ENCODE measurements at regions not wholly inside any gene's neighbourhood (a gene's known extent, or its start where the extent isn't known, plus 50 kb on each side); places are given as distances from the start of the nearest gene placed in this dataset.

DNA sequence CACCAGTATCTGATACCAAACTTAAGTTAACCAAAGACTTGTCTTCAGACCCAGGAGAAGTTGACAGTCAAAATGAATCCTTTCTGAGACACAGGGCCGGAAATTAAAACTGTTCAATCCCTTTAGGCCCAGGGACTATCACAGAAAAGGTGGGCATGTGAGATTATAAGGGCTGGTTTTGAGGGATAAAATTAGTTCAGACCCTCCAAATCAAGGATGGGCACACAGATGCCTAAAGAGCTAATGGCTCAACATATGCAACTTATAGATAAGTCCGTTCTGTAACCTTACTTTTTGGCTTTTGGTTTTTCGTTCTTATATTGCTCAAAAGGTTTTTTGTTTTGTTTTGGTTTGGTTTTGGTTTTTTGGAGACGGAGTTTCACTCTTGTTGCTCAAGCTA, 129.6 kb upstream of the ABCA1 start:
- intact Hi-C loops (cut with DNase I) = loop anchor here in 1 of 10 donors (5.0 kb wide), 1 partner anchor 130 kb away; the partner anchor contains the start of gene ABCA1
- no peak for ATAC-seq
- DNase-seq = no peak
- Histone ChIP-seq H3K9me3 (peaks cover 0 to 5% (median 0%) of the 10 kb centered on the region in 12 donors), H3K4me1 (peaks cover 0 to 21% (median 0%) of the 10 kb centered on the region in 12 donors), H3K27ac (no peak overlapping the region), H3K27me3 (no peaks in the 10 kb centered on the region), H3K4me3 (no peak overlapping the region), H3K36me3 (no peaks in the 10 kb centered on the region)
- WGBS, 4 donors = 65 to 94% (median 82%) methylated on average over 4 of the region's 4 CpGs
- TF ChIP-seq POLR2A (IDR thresholded peaks at IDR 0.05) = no peak
- TF ChIP-seq, protein P1, sequence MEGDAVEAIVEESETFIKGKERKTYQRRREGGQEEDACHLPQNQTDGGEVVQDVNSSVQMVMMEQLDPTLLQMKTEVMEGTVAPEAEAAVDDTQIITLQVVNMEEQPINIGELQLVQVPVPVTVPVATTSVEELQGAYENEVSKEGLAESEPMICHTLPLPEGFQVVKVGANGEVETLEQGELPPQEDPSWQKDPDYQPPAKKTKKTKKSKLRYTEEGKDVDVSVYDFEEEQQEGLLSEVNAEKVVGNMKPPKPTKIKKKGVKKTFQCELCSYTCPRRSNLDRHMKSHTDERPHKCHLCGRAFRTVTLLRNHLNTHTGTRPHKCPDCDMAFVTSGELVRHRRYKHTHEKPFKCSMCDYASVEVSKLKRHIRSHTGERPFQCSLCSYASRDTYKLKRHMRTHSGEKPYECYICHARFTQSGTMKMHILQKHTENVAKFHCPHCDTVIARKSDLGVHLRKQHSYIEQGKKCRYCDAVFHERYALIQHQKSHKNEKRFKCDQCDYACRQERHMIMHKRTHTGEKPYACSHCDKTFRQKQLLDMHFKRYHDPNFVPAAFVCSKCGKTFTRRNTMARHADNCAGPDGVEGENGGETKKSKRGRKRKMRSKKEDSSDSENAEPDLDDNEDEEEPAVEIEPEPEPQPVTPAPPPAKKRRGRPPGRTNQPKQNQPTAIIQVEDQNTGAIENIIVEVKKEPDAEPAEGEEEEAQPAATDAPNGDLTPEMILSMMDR (IDR thresholded peaks at IDR 0.05) = no peak

DNA sequence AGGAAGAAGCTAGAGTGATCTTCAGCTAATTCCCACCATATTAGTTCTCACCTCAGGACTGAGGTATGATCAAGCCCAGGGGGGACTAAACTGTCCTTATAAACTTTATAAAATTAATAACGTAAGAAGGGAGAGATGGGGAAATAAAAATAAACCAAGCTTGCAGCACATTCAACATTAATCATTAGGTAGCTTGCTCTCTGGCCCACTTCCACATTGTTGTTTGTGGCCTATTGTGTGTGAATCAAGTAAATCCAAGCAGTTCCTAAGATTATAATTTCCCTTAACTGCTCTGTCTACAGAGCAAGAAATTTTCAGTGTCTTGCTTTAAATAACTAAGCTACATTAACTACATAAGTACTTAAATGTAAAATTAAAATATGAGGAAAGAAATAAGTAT, 131.3 kb upstream of the ABCA1 start:
- no peak overlapping the region for H3K27ac ChIP-seq
- TF ChIP-seq, protein P1 (IDR thresholded peaks at IDR 0.05) = no peak
- no peak for TF ChIP-seq POLR2A (IDR thresholded peaks at IDR 0.05)
- no peaks in the 10 kb centered on the region for H3K9me3 ChIP-seq
- WGBS, 4 donors = 78 to 92% (median 86%) methylated on average over 1 of the region's 1 CpG
- peaks cover 0 to 16% (median 8%) of the 10 kb centered on the region in 12 donors for H3K4me1 ChIP-seq
- no peak for DNase-seq
- ATAC-seq = no peak
- H3K27me3 ChIP-seq = no peaks in the 10 kb centered on the region
- intact Hi-C loops (cut with DNase I) = loop anchor here in 1 of 10 donors (5.0 kb wide), 1 partner anchor 132 kb away; the partner anchor contains the start of gene ABCA1
- H3K4me3 ChIP-seq = no peak overlapping the region
- H3K36me3 ChIP-seq = no peaks in the 10 kb centered on the region

DNA sequence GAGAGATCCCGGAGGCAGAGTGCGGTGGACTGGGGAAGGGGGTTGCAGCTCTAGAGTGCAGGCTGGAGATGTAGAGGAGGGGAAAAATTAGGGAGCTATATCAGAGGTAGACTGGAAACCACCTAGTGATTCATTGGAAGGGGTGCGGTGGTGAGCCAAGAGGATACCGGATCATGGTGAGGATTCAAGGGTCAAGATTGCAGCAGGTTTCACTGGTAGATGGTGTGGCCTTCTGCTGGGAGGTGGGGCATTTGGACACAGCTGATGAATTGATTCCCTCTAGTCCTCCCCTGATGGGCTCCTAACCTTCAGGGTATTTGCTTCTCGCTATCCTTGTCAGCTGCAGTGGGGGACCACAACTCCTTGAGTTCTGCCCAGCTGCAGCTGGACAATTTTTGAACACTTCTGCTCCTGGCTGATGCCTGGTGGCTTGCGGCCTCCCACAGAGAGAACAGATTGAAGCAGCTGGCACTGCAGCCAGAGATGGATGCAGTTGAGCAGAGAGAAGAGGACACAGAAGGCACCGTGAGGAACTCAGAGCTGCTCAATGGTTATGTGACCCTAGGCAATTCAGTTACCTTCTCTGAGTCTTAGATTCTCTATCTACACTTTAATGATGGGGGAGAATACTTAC, 134.4 kb upstream of the ABCA1 start:
- 86 to 91% (median 88%) methylated on average over 7 of the region's 7 CpGs for WGBS, 4 donors
- Histone ChIP-seq H3K4me3 (no peak overlapping the region), H3K36me3 (no peaks in the 10 kb centered on the region), H3K27ac (no peak overlapping the region), H3K9me3 (no peaks in the 10 kb centered on the region), H3K27me3 (no peaks in the 10 kb centered on the region), H3K4me1 (peaks cover 7 to 38% (median 20%) of the 10 kb centered on the region in 12 donors)
- no peak for TF ChIP-seq POLR2A (IDR thresholded peaks at IDR 0.05)
- TF ChIP-seq, protein P1 (IDR thresholded peaks at IDR 0.05) = no peak
- no peak for ATAC-seq
- DNase-seq = no peak
- intact Hi-C loops (cut with DNase I) = loop anchor here in 4 of 10 donors (5.0 to 10.0 kb wide), 5 partner anchors 70 to 198 kb away; partner anchors contain the start of gene ABCA1 (in 2 of the 4)

DNA sequence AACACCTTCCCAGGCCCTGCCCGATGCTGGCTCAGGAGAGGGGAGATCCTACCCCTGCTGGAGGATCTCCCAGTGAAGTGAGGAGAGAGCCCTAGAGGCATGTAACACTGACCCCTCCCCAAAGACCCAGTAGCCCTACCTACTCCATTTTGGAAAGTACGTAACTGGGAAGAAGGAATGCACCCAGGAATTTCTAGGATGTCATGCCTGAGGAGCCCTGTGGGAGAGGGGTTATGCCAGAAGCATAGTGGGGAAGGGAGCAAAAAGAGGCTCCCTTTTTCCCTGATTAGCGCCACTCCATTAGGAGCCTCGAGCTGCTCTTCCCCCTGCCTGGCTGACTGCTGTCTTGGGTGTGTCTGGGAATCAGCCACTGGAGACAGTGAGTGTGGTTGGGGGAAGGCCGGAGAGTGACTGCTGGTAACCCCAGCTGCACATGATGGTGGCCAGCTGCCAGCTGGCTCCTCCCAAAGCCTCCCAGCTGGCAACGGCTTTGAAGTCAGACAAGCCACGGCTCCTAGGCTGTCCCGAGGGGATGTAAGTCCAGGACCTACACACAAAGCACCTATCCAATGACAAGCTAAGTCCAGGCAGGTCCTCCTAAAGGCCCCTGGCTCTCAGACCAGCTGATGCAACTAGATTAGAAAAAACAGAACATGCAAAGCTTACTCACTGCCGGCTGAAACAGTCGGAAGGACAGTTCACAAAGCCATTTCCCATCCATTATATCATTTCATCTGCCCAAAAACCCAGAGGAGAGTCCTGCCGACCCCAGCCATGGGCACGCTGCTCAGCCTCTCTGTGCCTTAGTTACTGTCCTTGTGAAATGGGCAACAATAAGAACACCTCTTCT, 136.5 kb upstream of the ABCA1 start:
- intact Hi-C loops (cut with DNase I) = loop anchor here in 5 of 10 donors (1.0 to 10.0 kb wide), 8 partner anchors 72 to 200 kb away; partner anchors contain the start of gene ABCA1 (in 2 of the 5)
- 10 to 12% (median 11%) methylated on average over 12 of the region's 12 CpGs for WGBS, 4 donors
- peak overlapping the region in 11 of 12 donors; percentile 55 to 92 (median 72) for H3K27ac ChIP-seq
- H3K9me3 ChIP-seq = peaks cover 0 to 7% (median 0%) of the 10 kb centered on the region in 12 donors
- H3K4me3 ChIP-seq = peak overlapping the region in 3 of 12 donors; percentile 8 to 29 (median 9)
- H3K4me1 ChIP-seq = peaks cover 7 to 38% (median 20%) of the 10 kb centered on the region in 12 donors
- H3K36me3 ChIP-seq = no peaks in the 10 kb centered on the region
- no peaks in the 10 kb centered on the region for H3K27me3 ChIP-seq
- DNase-seq = peak; percentile 87 to 96 (median 93)
- TF ChIP-seq, protein P1 (IDR thresholded peaks at IDR 0.05) = peak in 1 of 12 donors; percentile 10
- TF ChIP-seq POLR2A (IDR thresholded peaks at IDR 0.05) = peak in 1 of 2 donors; percentile 18
- peak; percentile 97 to 98 (median 98) for ATAC-seq

All from heart left ventricle (tissue), 16 donors.